H9 (cell line): ENCODE measurements at regions not wholly inside any gene's neighbourhood (a gene's known extent, or its start where the extent isn't known, plus 50 kb on each side); places are given as distances from the start of the nearest gene placed in this dataset.

Experiments
- DNase-seq: peaks from one replicate; pipeline ENCODE4 v3.0.0-alpha.2; 2017
- H2AFZ ChIP-seq: one replicate; pipeline ENCODE4 v1.6.1; 2013; ENCODE audit warnings: mild to moderate bottlenecking, low read length, control low read depth, moderate library complexity
- H2AK5ac ChIP-seq: 2 replicates; pipeline ENCODE4 v1.6.1; 2013; ENCODE audit warnings: low read length, control low read depth, mixed read lengths; ENCODE audit not compliant: insufficient read length
- H2BK120ac ChIP-seq: one replicate; pipeline ENCODE4 v1.6.1; 2013; ENCODE audit warnings: low read depth, mild to moderate bottlenecking, low read length, control low read depth, inconsistent platforms; ENCODE audit not compliant: poor library complexity, severe bottlenecking
- H2BK12ac ChIP-seq: 2 replicates; pipeline ENCODE4 v1.6.1; 2013; ENCODE audit warnings: low read length, control low read depth, mixed read lengths, low read depth; ENCODE audit not compliant: insufficient read length
- H2BK15ac ChIP-seq: 2 replicates; pipeline ENCODE4 v1.6.1; 2013; ENCODE audit warnings: low read depth, low read length, control low read depth
- H2BK20ac ChIP-seq: one replicate; pipeline ENCODE4 v1.6.1; 2013; ENCODE audit warnings: low read depth, mild to moderate bottlenecking, low read length, control low read depth, inconsistent platforms; ENCODE audit not compliant: poor library complexity, severe bottlenecking
- H2BK5ac ChIP-seq: 2 replicates; pipeline ENCODE4 v1.6.1; 2013; ENCODE audit warnings: low read length, control low read depth, mixed read lengths; ENCODE audit not compliant: insufficient read length
- H3K14ac ChIP-seq: 2 replicates; pipeline ENCODE4 v1.6.1; 2013; ENCODE audit warnings: low read length, control low read depth; ENCODE audit not compliant: insufficient read depth
- H3K18ac ChIP-seq: 2 replicates; pipeline ENCODE4 v1.6.1; 2013; ENCODE audit warnings: low read depth, mild to moderate bottlenecking, mixed read lengths, low read length, control low read depth; ENCODE audit not compliant: insufficient read length
- H3K23ac ChIP-seq: 2 replicates; pipeline ENCODE4 v1.6.1; 2013; ENCODE audit warnings: low read length, control low read depth, mixed read lengths, low read depth; ENCODE audit not compliant: insufficient read length
- H3K23me2 ChIP-seq: 2 replicates; pipeline ENCODE4 v1.6.1; 2013; ENCODE audit warnings: low read depth, mild to moderate bottlenecking, mixed read lengths, low read length, control low read depth; ENCODE audit not compliant: insufficient read length, poor library complexity, severe bottlenecking
- H3K27ac ChIP-seq: 2 replicates; pipeline ENCODE4 v1.5.1; 2013; ENCODE audit warnings: low read length, control low read depth, mixed read lengths, low read depth; ENCODE audit not compliant: insufficient read length
- H3K27me3 ChIP-seq: 2 replicates; pipeline ENCODE4 v1.6.1; 2013; ENCODE audit warnings: low read length, control low read depth, inconsistent platforms; ENCODE audit not compliant: insufficient read depth
- H3K4ac ChIP-seq: 2 replicates; pipeline ENCODE4 v1.6.1; 2013; ENCODE audit warnings: low read depth, mild to moderate bottlenecking, control low read depth, inconsistent platforms, low read length, moderate library complexity
- H3K4me1 ChIP-seq: 2 replicates; pipeline ENCODE4 v1.6.1; 2013; ENCODE audit warnings: low read length, control low read depth, inconsistent platforms; ENCODE audit not compliant: insufficient read depth
- H3K4me2 ChIP-seq: 2 replicates; pipeline ENCODE4 v1.6.1; 2013; ENCODE audit warnings: low read length, control low read depth, mixed read lengths; ENCODE audit not compliant: insufficient read length, insufficient read depth
- H3K56ac ChIP-seq: 2 replicates; pipeline ENCODE4 v1.6.1; 2013; ENCODE audit warnings: low read depth, mild to moderate bottlenecking, mixed read lengths, low read length, control low read depth; ENCODE audit not compliant: insufficient read length
- H3K79me1 ChIP-seq: 2 replicates; pipeline ENCODE4 v1.6.1; 2013; ENCODE audit warnings: low read depth, mild to moderate bottlenecking, moderate library complexity, low read length, control low read depth, inconsistent platforms; ENCODE audit not compliant: insufficient read depth, poor library complexity, severe bottlenecking
- H3K79me2 ChIP-seq: 2 replicates; pipeline ENCODE4 v1.6.1; 2013; ENCODE audit warnings: low read length, control low read depth, inconsistent platforms; ENCODE audit not compliant: insufficient read depth
- H3K9ac ChIP-seq: 2 replicates; pipeline ENCODE4 v1.6.1; 2013; ENCODE audit warnings: low read length, control low read depth, mixed read lengths; ENCODE audit not compliant: insufficient read length; ENCODE audit errors: extremely low read depth
- H3K9me3 ChIP-seq: one replicate; pipeline ENCODE4 v1.6.1; 2013; ENCODE audit warnings: low read depth, low read length, inconsistent platforms; ENCODE audit not compliant: control insufficient read depth
- H3T11ph ChIP-seq: one replicate; pipeline ENCODE4 v1.6.1; 2013; ENCODE audit warnings: mild to moderate bottlenecking, low read length, control low read depth, inconsistent platforms
- H4K20me1 ChIP-seq: one replicate; pipeline ENCODE4 v1.6.1; 2013; ENCODE audit not compliant: control insufficient read depth, insufficient read length, insufficient read depth
- H4K5ac ChIP-seq: 2 replicates; pipeline ENCODE4 v1.6.1; 2013; ENCODE audit warnings: low read depth, mild to moderate bottlenecking, mixed read lengths, low read length, control low read depth; ENCODE audit not compliant: insufficient read length
- H4K8ac ChIP-seq: replicated peaks from 2 replicates; pipeline ENCODE4 v1.6.1; 2013; ENCODE audit warnings: low read length, control low read depth, mixed read lengths, low read depth; ENCODE audit not compliant: insufficient read length
- H4K91ac ChIP-seq: 2 replicates; pipeline ENCODE4 v1.6.1; 2013; ENCODE audit warnings: low read depth, mild to moderate bottlenecking, moderate library complexity, mixed read lengths, low read length, control low read depth; ENCODE audit not compliant: insufficient read length
- H3K27ac Mint-ChIP-seq, 3 experiments: 2 replicates in 2 of 3; 3 replicates in 1 of 3; pipeline ENCODE4 v1.8.0; 2020 to 2021; ENCODE audit warnings: mixed read lengths in 3 of 3, mild to moderate bottlenecking in 1 of 3, moderate library complexity in 1 of 3
- H3K27me3 Mint-ChIP-seq: 2 replicates; pipeline ENCODE4 v1.8.0; 2021; ENCODE audit warnings: low read depth, mild to moderate bottlenecking, moderate library complexity, mixed read lengths
- H3K36me3 Mint-ChIP-seq, 3 experiments: 2 replicates in 2 of 3; 3 replicates in 1 of 3; pipeline ENCODE4 v1.8.0; 2020 to 2021; ENCODE audit warnings: low read depth in 3 of 3, mixed read lengths in 3 of 3; ENCODE audit not compliant: insufficient read depth in 1 of 3
- H3K4me1 Mint-ChIP-seq, 2 experiments: 2 replicates each; pipeline ENCODE4 v1.8.0; 2020; ENCODE audit warnings: mixed read lengths in 2 of 2
- H3K4me3 Mint-ChIP-seq, 2 experiments: 2 replicates in 1 of 2; 3 replicates in 1 of 2; pipeline ENCODE4 v1.8.0; 2020 to 2021; ENCODE audit warnings: mild to moderate bottlenecking in 2 of 2, mixed read lengths in 2 of 2, moderate library complexity in 1 of 2
- H3K9me3 Mint-ChIP-seq, 2 experiments: 2 replicates in 1 of 2; 3 replicates in 1 of 2; pipeline ENCODE4 v1.8.0; 2020; ENCODE audit warnings: mild to moderate bottlenecking in 2 of 2, mixed read lengths in 2 of 2, moderate library complexity in 1 of 2
- WGBS: extraction: QIAGEN DNeasy Blood & Tissue Kit; methylation state at CpG from one replicate; pipeline ENCODE4 v1.1.7; 2013; ENCODE audit warnings: missing lambda C conversion rate, low lambda C conversion rate, mixed read lengths; ENCODE audit not compliant: insufficient read length; ENCODE audit errors: extremely low coverage; 5-methylcytosine and 5-hydroxymethylcytosine counted together
- TF ChIP-seq, protein P1 (sequence below): fragments of 200-600 bp; sonication (generic); conservative IDR thresholded peaks from 3 replicates; pipeline ENCODE4 v1.8.0; 2021; ENCODE audit warnings: antibody characterized with exemption, mild to moderate bottlenecking

- no peak overlapping the region for H3K27ac ChIP-seq
- no peak overlapping the region for H2BK5ac ChIP-seq
- H3K56ac ChIP-seq = no peak overlapping the region
- no peak overlapping the region for H4K5ac ChIP-seq
- H4K91ac ChIP-seq = no peak overlapping the region
- no peaks in the 10 kb centered on the region for H3K36me3 Mint-ChIP-seq
- H3K27me3 Mint-ChIP-seq = no peaks in the 10 kb centered on the region
- no peaks in the 10 kb centered on the region for H3K4me1 ChIP-seq
- H3K18ac ChIP-seq = no peak overlapping the region
- no peak overlapping the region for H2BK12ac ChIP-seq
- H3K23me2 ChIP-seq = no peaks in the 10 kb centered on the region
- H3K4ac ChIP-seq = no peak overlapping the region
- H3K23ac ChIP-seq = no peak overlapping the region
- H3T11ph ChIP-seq = no peak overlapping the region
- no peaks in the 10 kb centered on the region for H3K79me1 ChIP-seq
- no peak overlapping the region for H3K27ac Mint-ChIP-seq
- no peak for DNase-seq
- no peak overlapping the region for H2BK120ac ChIP-seq
- H2AFZ ChIP-seq = no peak overlapping the region
- H3K4me3 Mint-ChIP-seq = no peak overlapping the region
- H3K9me3 ChIP-seq = no peaks in the 10 kb centered on the region
- peaks cover 0 to 5% of the 10 kb centered on the region in 2 experiments; a peak in 2 of 4 replicates for H3K4me1 Mint-ChIP-seq
- TF ChIP-seq, protein P1, sequence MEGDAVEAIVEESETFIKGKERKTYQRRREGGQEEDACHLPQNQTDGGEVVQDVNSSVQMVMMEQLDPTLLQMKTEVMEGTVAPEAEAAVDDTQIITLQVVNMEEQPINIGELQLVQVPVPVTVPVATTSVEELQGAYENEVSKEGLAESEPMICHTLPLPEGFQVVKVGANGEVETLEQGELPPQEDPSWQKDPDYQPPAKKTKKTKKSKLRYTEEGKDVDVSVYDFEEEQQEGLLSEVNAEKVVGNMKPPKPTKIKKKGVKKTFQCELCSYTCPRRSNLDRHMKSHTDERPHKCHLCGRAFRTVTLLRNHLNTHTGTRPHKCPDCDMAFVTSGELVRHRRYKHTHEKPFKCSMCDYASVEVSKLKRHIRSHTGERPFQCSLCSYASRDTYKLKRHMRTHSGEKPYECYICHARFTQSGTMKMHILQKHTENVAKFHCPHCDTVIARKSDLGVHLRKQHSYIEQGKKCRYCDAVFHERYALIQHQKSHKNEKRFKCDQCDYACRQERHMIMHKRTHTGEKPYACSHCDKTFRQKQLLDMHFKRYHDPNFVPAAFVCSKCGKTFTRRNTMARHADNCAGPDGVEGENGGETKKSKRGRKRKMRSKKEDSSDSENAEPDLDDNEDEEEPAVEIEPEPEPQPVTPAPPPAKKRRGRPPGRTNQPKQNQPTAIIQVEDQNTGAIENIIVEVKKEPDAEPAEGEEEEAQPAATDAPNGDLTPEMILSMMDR = no peak
- no peak overlapping the region for H3K14ac ChIP-seq
- no CpG with 5 or more reads among the region's 1 CpG for WGBS
- no peak overlapping the region for H4K8ac ChIP-seq
- no peak overlapping the region for H2AK5ac ChIP-seq
- no peak overlapping the region for H2BK20ac ChIP-seq
- H4K20me1 ChIP-seq = no peaks in the 10 kb centered on the region
- H2BK15ac ChIP-seq = no peak overlapping the region
- H3K9ac ChIP-seq = no peak overlapping the region
- no peak overlapping the region for H3K4me2 ChIP-seq
- no peaks in the 10 kb centered on the region for H3K27me3 ChIP-seq
- H3K79me2 ChIP-seq = no peaks in the 10 kb centered on the region
- peaks cover 0 to 6% of the 10 kb centered on the region in 2 experiments; a peak in 4 of 5 replicates for H3K9me3 Mint-ChIP-seq
These were observed 92.0 kb downstream of the LSMEM1 start for GRCh38 chr7:112572669-112573301.
